Stimulated activated CD8-positive, alpha-beta memory T cell treated with anti-CD3 and anti-CD28 coated beads, Interleukin-15, amount 100 ng/mL, for 48 hours (primary cell): ENCODE measurements at regions not wholly inside any gene's neighbourhood (a gene's known extent, or its start where the extent isn't known, plus 50 kb on each side); places are given as distances from the start of the nearest gene placed in this dataset.
"Not testable (repeated sequence)": the region's sequence is repeated elsewhere in the genome, so short reads cannot be mapped to it uniquely, and the experiment has no call there.

Source experiments
- DNase-seq, 2 donors: peaks; one replicate each; pipeline ENCODE4 v3.0.0-alpha.2; 2020; ENCODE audit warnings: low read depth in 2 of 2

- not testable (repeated sequence) for DNase-seq
These were observed 66.2 kb downstream of the SYT15 start for GRCh38 chr10:46645110-46645509.

- not testable (repeated sequence) for DNase-seq
These were observed 67.2 kb downstream of the SYT15 start for GRCh38 chr10:46646132-46646531.

DNA sequence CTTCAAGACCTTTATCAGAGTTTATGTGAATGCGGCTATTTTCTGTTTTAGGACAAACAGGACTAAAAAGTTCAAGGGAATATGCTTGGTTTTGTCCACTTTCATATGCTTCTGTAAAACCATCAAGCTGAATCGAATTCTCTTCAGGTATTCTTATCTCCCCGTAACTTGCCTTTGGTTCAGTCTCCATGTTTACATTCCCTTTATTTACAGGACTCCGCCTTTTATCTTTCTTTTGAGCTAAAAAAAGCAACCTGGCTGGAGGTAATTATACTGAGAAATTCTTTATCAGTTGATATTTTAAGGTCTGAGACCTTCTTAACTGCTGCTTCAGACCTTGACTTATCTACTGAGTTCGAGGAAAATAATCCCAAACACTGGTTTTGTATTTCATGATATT lies 72.0 kb downstream of the SYT15 start:
- DNase-seq = not testable (repeated sequence)

- DNase-seq = not testable (repeated sequence)
These were observed 78.5 kb downstream of the SYT15 start for GRCh38 chr10:46657437-46657836.

DNA sequence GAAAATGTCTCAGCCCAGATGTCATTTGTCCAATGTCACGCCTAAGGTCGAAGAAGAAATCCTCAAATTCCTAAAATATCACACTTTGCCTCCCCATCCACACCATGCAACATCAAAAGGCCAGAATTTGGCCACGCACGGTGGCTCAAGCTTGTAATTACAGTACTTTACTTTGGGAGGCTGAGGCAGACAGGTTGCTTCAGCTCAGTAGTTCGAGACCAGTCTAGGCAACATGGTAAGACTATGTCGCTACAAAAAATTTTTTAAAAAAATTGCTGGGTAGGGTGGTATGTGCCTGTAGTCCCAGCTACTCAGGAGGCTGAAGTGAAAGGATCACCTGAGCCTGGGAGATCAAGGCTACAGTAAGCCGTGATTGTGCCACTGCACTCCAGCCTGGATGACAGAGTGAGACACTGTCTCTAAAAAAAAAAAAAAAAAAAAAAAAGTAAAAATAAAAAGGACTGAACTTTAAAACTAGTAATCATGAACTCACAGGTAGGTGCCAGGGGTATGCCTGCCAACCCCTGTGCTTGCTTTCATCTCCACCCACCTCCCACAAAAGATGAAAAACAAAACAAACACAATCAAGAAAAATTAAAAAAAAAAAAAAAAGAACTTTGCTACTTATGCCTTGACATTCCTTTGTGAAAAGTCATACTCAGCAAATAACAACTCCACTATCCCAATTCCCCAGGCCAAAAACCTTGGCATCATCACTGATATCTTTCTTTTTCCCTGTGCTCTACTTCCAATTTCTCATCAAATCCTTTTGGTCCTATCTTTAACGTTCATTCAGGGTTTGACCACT lies 81.3 kb downstream of the SYT15 start:
- not testable (repeated sequence) for DNase-seq

DNA sequence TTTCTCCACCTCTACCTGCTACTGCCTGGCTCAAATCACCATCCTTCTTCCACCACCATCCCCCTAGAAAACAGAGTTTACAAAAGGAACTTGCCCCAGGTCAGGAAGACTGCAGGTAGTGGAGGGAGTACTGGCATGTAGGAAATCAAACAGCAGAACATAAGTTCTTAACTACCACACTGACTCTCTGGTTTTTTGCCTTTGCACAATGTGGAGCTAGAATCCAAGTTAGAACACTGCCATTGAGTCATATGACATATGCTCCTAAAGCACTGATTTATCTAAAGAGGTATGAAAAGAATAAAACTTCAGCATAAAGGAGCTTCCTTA lies 81.9 kb downstream of the SYT15 start:
- not testable (repeated sequence) for DNase-seq

GRCh38 chr10:46665536-46665935 lies 86.6 kb downstream of the SYT15 start:
- not testable (repeated sequence) for DNase-seq

- DNase-seq = not testable (repeated sequence)
These were observed 89.5 kb downstream of the SYT15 start for GRCh38 chr10:46668357-46668997.

DNA sequence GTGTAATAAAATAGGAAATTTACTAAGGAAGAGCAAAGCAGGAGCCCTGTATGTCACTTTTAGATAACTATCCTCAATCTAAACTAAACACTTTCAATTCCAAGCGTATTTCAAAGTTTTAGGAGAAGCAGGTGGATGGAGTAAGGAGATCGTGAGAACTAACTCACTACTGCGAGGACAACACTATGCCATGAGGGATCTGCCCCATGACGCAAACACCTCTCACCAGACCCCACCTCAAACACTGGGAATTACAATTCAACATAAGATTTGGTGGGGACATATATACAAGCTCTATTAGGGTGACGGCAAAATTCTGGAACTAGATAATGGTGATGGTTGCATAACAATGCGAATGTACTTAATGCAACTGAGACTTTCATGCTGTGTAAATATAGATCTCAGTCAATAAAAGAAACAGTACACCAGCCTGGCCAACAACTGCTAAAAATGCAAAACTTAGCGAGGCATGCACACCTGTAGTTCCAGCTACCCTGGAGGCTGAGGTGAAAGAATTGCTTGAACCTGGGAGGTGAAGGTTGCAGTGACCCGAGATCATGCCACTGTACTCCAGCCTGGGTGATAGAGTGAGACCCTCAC lies 99.0 kb downstream of the SYT15 start:
- DNase-seq = not testable (repeated sequence)

- not testable (repeated sequence) for DNase-seq
These were observed 112.5 kb downstream of the SYT15 start for GRCh38 chr10:46691397-46691796.

DNA sequence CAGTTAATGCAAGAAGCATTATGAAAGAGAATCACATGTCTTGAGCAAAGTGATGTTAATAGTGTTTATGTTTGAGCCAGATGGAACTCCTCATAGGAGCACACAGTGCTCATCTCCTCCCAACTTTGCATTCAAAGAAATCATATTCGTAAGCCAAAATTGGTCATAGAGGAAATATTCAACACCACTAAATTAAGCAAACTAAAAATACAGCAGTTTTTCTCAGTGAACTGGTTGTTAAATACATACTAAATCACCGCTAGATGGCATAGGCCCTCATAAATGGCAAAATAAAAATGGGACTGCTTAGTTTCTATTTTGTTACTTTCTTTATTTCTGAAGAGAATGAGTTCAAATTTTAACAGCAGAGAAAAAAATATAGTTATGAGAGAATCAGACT lies 114.3 kb downstream of the SYT15 start:
- DNase-seq = not testable (repeated sequence)

- not testable (repeated sequence) for DNase-seq
These were observed 138.3 kb downstream of the SYT15 start for GRCh38 chr10:46717264-46717663.

- not testable (repeated sequence) for DNase-seq
These were observed 139.1 kb downstream of the SYT15 start for GRCh38 chr10:46718014-46718413.

DNA sequence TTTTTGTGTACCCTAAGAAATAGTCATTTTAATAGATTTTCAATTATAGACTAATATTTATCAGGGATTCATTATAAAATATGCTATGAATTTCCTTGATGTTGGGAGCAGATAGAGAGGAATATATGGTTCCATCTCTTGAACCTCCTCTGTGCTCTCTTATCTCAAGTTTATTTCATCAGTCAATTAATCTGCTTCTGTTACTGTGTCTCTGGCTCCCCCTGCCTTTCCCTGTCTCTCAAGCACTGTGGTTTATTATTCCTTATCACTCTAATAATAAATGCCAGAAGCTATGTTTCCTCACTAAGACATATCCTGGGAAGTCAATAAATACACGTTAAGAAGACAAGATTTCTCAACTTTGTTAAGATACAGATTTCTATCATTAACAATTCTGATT lies 141.5 kb downstream of the SYT15 start:
- not testable (repeated sequence) for DNase-seq

DNA sequence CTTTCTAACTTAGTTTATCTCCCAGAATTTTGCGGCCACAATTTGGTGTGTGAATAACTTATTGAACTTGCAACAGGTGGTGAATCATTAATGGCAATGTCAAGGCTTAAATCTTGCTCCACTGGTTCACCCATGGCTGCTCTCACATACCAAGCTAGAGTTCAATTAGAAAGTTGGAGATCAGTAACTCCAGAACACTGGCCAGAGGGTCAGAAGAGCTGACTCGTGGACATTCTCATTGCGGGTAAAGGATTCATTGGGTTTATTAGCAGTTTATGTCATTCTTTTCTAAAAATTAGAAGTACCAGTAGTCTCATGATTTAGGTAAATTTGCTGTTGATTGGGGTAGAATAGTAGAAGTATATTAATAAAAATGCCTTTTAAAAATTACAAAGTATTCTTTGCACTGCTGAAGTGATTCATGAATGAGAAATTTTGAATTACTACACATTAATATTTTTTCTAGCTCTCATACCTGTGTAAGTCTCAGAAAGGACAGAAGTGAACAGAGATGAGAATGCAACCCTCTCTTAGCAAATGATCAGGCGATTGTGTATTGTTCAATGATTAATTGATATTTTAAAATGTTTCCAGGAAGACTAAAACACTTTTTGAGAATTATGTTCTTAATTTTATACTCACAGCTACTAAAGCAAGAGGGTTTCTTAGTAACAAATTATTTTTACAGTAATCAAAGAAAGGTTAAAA lies 142.0 kb downstream of the SYT15 start:
- DNase-seq = not testable (repeated sequence)

GRCh38 chr10:46724258-46724657 lies 145.3 kb downstream of the SYT15 start:
- not testable (repeated sequence) for DNase-seq

DNA sequence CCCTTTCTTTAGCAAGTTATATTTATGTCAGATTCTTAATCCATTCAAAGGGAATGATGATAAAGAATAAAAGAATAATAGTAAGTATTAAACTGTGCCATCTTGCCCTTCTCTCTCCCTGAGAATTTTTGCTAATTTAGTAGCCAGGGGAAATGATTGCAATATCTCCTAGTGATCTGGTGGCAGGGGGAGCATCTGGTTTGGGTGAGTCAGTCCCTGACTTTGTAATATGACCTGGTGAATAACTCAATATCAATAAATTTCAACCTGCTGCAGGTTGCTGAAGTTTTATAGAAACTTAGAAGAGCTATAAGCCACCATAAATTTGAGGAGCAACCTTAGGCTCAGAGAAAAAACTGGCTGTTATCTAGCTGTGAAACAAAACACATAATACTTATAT lies 149.4 kb downstream of the SYT15 start:
- DNase-seq = not testable (repeated sequence)

- not testable (repeated sequence) for DNase-seq
These were observed 151.8 kb downstream of the SYT15 start for GRCh38 chr10:46730729-46731128.

DNA sequence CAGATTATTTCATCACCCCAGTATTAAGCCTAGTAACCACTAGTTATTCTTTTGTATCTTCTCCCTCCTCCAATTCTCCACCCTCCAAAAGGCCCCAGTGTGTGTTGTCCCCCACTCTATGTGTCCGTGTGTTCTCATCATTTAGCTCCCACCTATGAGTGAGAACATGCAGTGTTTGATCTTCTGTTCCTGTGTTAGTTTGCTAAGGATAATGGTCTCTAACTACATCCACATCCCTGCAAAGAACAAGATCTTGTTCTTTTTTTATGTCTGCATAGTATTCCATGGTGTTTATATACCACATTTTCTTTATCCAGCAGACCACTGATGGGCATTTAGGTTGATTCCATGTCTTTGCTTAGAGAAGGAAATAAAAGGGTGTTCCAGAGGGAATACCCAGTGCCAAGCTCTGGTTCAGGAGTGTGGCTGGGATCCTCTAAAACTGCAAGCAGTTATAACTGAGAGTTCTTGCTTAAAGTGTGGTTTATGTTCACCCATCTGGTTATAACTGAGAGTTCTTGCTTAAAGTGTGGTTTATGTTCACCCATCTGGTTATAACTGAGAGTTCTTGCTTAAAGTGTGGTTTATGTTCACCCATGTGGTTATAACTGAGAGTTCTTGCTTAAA lies 154.8 kb downstream of the SYT15 start:
- not testable (repeated sequence) for DNase-seq

- not testable (repeated sequence) for DNase-seq
These were observed 155.3 kb downstream of the SYT15 start for GRCh38 chr10:46734262-46734642.

GRCh38 chr10:46739919-46740318 lies 161.0 kb downstream of the SYT15 start:
- DNase-seq = not testable (repeated sequence)

DNA sequence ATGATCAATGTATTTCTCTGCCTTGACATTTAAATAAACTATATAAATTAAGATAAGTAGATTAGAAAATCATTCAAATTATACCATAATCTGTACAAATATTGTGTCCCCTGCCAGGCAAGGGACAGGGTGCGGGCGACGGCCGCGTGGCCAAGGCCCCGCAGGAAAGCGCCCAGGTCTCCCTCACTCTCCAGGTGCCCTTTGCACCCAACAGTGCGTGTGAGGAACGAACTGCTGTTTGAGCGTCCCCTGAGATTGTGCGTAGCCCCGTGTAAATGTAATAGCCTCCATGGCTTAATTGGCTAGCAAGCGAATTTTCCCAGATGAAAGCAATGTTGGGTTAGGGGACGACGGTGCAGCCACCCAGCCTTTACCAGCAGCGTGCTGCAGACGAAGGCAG lies 161.4 kb downstream of the SYT15 start:
- not testable (repeated sequence) for DNase-seq
